Common myeloid progenitor, CD34-positive (primary cell): ENCODE measurements at regions not wholly inside any gene's neighbourhood (a gene's known extent, or its start where the extent isn't known, plus 50 kb on each side); places are given as distances from the start of the nearest gene placed in this dataset.

Experiments used
- CTCF ChIA-PET: fragments of 350-600 bp; sonication (Branson Sonifier 250); formaldehyde crosslinking; loops from one replicate; lab custom pipeline; 2021; ENCODE audit warnings: antibody characterized with exemption; lab: Charles Lee
- POLR2A ChIA-PET: fragments of 350-600 bp; sonication (Branson Sonifier 250); formaldehyde crosslinking; loops from one replicate; lab custom pipeline; 2021; ENCODE audit warnings: antibody characterized with exemption; lab: Charles Lee
- DNase-seq, 3 donors: peaks; one replicate each; pipeline versions ENCODE4 v3.0.0 to v3.0.0-alpha.2; 2013
- H3K27ac ChIP-seq, 2 experiments: 1 replicate in 1 of 2; 2 replicates in 1 of 2; pipeline ENCODE4 v1.7.0; 2013; ENCODE audit warnings: inconsistent platforms in 2 of 2, low read length in 2 of 2, mild to moderate bottlenecking in 2 of 2, low read depth in 1 of 2, moderate library complexity in 1 of 2; ENCODE audit not compliant: severe bottlenecking in 2 of 2, insufficient read depth in 1 of 2, poor library complexity in 1 of 2
- H3K27me3 ChIP-seq, 5 experiments: replicated peaks in 2 of 5; 1 replicate in 3 of 5; 2 replicates in 2 of 5; pipeline versions ENCODE4 v1.6.1 to v1.7.0; 2013; ENCODE audit warnings: low read length in 4 of 5, mild to moderate bottlenecking in 2 of 5, moderate library complexity in 2 of 5, inconsistent platforms in 1 of 5; ENCODE audit not compliant: insufficient read depth in 5 of 5, control insufficient read depth in 4 of 5
- H3K36me3 ChIP-seq, 4 experiments: 1 replicate in 2 of 4; 2 replicates in 2 of 4; pipeline versions ENCODE4 v1.6.1 to v1.7.0; 2013; ENCODE audit warnings: low read length in 3 of 4, control low read depth in 1 of 4, mild to moderate bottlenecking in 1 of 4; ENCODE audit not compliant: control insufficient read depth in 4 of 4, insufficient read depth in 4 of 4
- H3K4me1 ChIP-seq, 4 experiments: 1 replicate in 3 of 4; 2 replicates in 1 of 4; pipeline versions ENCODE4 v1.6.1 to v1.7.1; 2013; ENCODE audit warnings: low read length in 3 of 4, mild to moderate bottlenecking in 3 of 4, control low read depth in 1 of 4, inconsistent platforms in 1 of 4, moderate library complexity in 1 of 4; ENCODE audit not compliant: control insufficient read depth in 4 of 4, insufficient read depth in 4 of 4; ENCODE audit errors: control extremely low read depth in 1 of 4
- H3K4me3 ChIP-seq, 7 experiments: 1 replicate in 4 of 7; 2 replicates in 3 of 7; pipeline versions ENCODE4 v1.5.1 to v1.7.0; 2013; ENCODE audit warnings: mild to moderate bottlenecking in 7 of 7, low read length in 6 of 7, moderate library complexity in 6 of 7, inconsistent platforms in 2 of 7, low read depth in 2 of 7, control low read depth in 1 of 7; ENCODE audit not compliant: insufficient read depth in 4 of 7, control insufficient read depth in 1 of 7; ENCODE audit errors: extremely low read depth in 1 of 7
- H3K9me3 ChIP-seq, 5 experiments: 1 replicate in 4 of 5; 2 replicates in 1 of 5; pipeline versions ENCODE4 v1.6.1 to v1.7.1; 2013; ENCODE audit warnings: low read length in 4 of 5, mild to moderate bottlenecking in 2 of 5, inconsistent platforms in 1 of 5, low read depth in 1 of 5, moderate library complexity in 1 of 5; ENCODE audit not compliant: control insufficient read depth in 4 of 5, insufficient read depth in 2 of 5; ENCODE audit errors: control extremely low read depth in 1 of 5
- WGBS: methylation state at CpG from one replicate; pipeline ENCODE4 v1.1.5; 2013; ENCODE audit not compliant: insufficient coverage; 5-methylcytosine and 5-hydroxymethylcytosine counted together

GRCh38 chr6:169395080-169395805, 141.6 kb upstream of the THBS2 start:
- H3K36me3 ChIP-seq: no peaks in the 10 kb centered on the region
- H3K9me3 ChIP-seq: peaks cover 0 to 22% (median 3%) of the 10 kb centered on the region in 5 experiments
- CTCF ChIA-PET: no interaction called here
- no peak overlapping the region for H3K4me3 ChIP-seq
- 96% methylated on average over 5 of the region's 7 CpGs for WGBS
- POLR2A ChIA-PET: no interaction called here
- no peaks in the 10 kb centered on the region for H3K27me3 ChIP-seq
- no peak for DNase-seq
- H3K27ac ChIP-seq: no peak overlapping the region
- no peaks in the 10 kb centered on the region for H3K4me1 ChIP-seq

GRCh38 chr6:169393753-169394152, 140.1 kb upstream of the THBS2 start:
- peaks cover 1 to 30% (median 4%) of the 10 kb centered on the region in 5 experiments for H3K9me3 ChIP-seq
- POLR2A ChIA-PET: no interaction called here
- no peaks in the 10 kb centered on the region for H3K27me3 ChIP-seq
- H3K27ac ChIP-seq: no peak overlapping the region
- H3K4me3 ChIP-seq: no peak overlapping the region
- H3K4me1 ChIP-seq: no peaks in the 10 kb centered on the region
- no peaks in the 10 kb centered on the region for H3K36me3 ChIP-seq
- DNase-seq: no peak
- 89% methylated on average over 11 of the region's 13 CpGs for WGBS
- CTCF ChIA-PET: no interaction called here

- H3K9me3 ChIP-seq: peaks cover 1 to 30% (median 5%) of the 10 kb centered on the region in 5 experiments
- no peaks in the 10 kb centered on the region for H3K4me1 ChIP-seq
- 100% methylated on average over 1 of the region's 2 CpGs for WGBS
- DNase-seq: no peak
- no peaks in the 10 kb centered on the region for H3K27me3 ChIP-seq
- ChIA-PET CTCF (no interaction called here), POLR2A (no interaction called here)
- H3K36me3 ChIP-seq: no peaks in the 10 kb centered on the region
- H3K4me3 ChIP-seq: no peak overlapping the region
- no peak overlapping the region for H3K27ac ChIP-seq
These were observed 137.9 kb upstream of the THBS2 start for GRCh38 chr6:169391473-169392071.

- Histone ChIP-seq H3K27me3 (no peaks in the 10 kb centered on the region), H3K36me3 (no peaks in the 10 kb centered on the region), H3K4me3 (no peak overlapping the region), H3K9me3 (peaks cover 1 to 37% (median 8%) of the 10 kb centered on the region in 5 experiments), H3K4me1 (no peaks in the 10 kb centered on the region), H3K27ac (no peak overlapping the region)
- WGBS: 92% methylated on average over 20 of the region's 20 CpGs
- CTCF ChIA-PET: no interaction called here
- POLR2A ChIA-PET: interaction anchor here (0.5 kb wide), 1 partner anchor 121 kb away, joined by 3 read pairs; no protein-coding TSS in a partner anchor
- no peak for DNase-seq
These were observed 134.9 kb upstream of the THBS2 start for GRCh38 chr6:169388395-169389166.

GRCh38 chr6:169387809-169388383, 134.2 kb upstream of the THBS2 start:
- no peak overlapping the region for H3K4me3 ChIP-seq
- H3K9me3 ChIP-seq: peaks cover 1 to 34% (median 8%) of the 10 kb centered on the region in 5 experiments
- no peaks in the 10 kb centered on the region for H3K27me3 ChIP-seq
- H3K27ac ChIP-seq: no peak overlapping the region
- CTCF ChIA-PET: no interaction called here
- 96% methylated on average over 8 of the region's 9 CpGs for whole genome bisulfite sequencing
- POLR2A ChIA-PET: no interaction called here
- no peaks in the 10 kb centered on the region for H3K4me1 ChIP-seq
- no peak for DNase-seq
- H3K36me3 ChIP-seq: no peaks in the 10 kb centered on the region

- H3K4me3 ChIP-seq: no peak overlapping the region
- CTCF ChIA-PET: no interaction called here
These were observed 132.9 kb upstream of the THBS2 start for GRCh38 chr6:169386411-169387057.

More at GRCh38 chr6:169386411-169387057, 132.9 kb upstream of the THBS2 start:
- POLR2A ChIA-PET: no interaction called here
- H3K27me3 ChIP-seq: no peaks in the 10 kb centered on the region
- 88% methylated on average over 14 of the region's 20 CpGs for WGBS
- no peaks in the 10 kb centered on the region for H3K4me1 ChIP-seq
- no peaks in the 10 kb centered on the region for H3K36me3 ChIP-seq
- H3K9me3 ChIP-seq: peaks cover 0 to 26% (median 4%) of the 10 kb centered on the region in 5 experiments
- no peak for DNase-seq
- H3K27ac ChIP-seq: no peak overlapping the region
